Lower lobe of right lung (tissue), 2 donors: ENCODE measurements at regions not wholly inside any gene's neighbourhood (a gene's known extent, or its start where the extent isn't known, plus 50 kb on each side); places are given as distances from the start of the nearest gene placed in this dataset.

ENCODE experiments used
- ATAC-seq, 2 donors: fragments of 200-7000 bp; cut with Tn5 transposase; one replicate each; pipeline ENCODE4 v1.9.1; 2020 to 2022; ENCODE audit warnings: mild to moderate bottlenecking in 2 of 2, moderate library complexity in 2 of 2
- DNase-seq: peaks from one replicate; pipeline ENCODE4 v3.0.0-alpha.2; 2020
- H3K27ac ChIP-seq: fragments of 200-600 bp; one replicate; pipeline ENCODE4 v1.8.0; 2022
- H3K27me3 ChIP-seq: fragments of 200-600 bp; one replicate; pipeline ENCODE4 v1.8.0; 2022; ENCODE audit warnings: low read depth
- H3K36me3 ChIP-seq: fragments of 200-600 bp; one replicate; pipeline ENCODE4 v1.8.0; 2022; ENCODE audit warnings: mild to moderate bottlenecking
- H3K4me1 ChIP-seq: fragments of 200-600 bp; one replicate; pipeline ENCODE4 v1.8.0; 2022
- H3K4me3 ChIP-seq: fragments of 200-600 bp; one replicate; pipeline ENCODE4 v1.8.0; 2022; ENCODE audit warnings: mild to moderate bottlenecking
- H3K9me3 ChIP-seq: fragments of 200-600 bp; one replicate; pipeline ENCODE4 v1.8.0; 2022
- CTCF ChIP-seq: fragments of 200-600 bp; IDR thresholded peaks from one replicate; pipeline ENCODE4 v1.8.0; 2022; ENCODE audit warnings: antibody characterized with exemption, mild to moderate bottlenecking
- intact Hi-C: fragments of 100-400 bp; cut with DNase I; formaldehyde crosslinking; loops from one replicate; pipeline ENCODE4 v1.11.0; 2022
- donor health status: DM: no; HTN: yes; CAD: no; lungs with severe emphysema.

DNA sequence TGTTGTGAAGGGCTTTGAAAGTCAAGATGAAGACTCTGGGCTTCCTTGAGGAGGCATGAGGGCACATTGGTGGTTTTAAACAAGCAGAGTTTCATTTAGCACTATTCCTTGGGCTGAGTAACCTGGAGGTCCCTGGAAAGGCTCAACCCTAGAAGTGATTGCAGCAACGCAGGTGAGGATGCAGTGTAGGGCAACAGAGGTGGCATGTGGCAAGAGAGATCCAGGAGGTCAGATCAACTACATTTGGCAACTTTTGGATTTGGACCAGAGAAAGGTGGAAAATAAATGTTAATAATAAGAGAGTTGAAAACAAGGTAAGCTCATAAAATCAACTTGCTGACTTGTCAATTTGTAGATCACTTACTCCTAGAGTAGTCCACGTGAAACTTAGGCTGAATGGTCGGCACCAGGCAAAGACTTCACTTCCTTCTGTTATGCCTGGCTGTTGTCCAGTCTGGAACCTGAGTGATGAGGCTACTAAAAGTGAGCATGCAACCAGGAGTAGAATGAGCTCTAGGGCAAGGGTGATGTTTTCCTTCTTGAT lies 414.6 kb upstream of the ZMIZ1 start:
- Histone ChIP-seq H3K9me3 (no peaks in the 10 kb centered on the region), H3K4me3 (no peak overlapping the region), H3K4me1 (no peaks in the 10 kb centered on the region), H3K36me3 (no peaks in the 10 kb centered on the region), H3K27me3 (no peaks in the 10 kb centered on the region), H3K27ac (no peak overlapping the region)
- DNase-seq (no peak), ATAC-seq (no peak)
- intact Hi-C loops, result no loop called here
- no peak for TF ChIP-seq CTCF

DNA sequence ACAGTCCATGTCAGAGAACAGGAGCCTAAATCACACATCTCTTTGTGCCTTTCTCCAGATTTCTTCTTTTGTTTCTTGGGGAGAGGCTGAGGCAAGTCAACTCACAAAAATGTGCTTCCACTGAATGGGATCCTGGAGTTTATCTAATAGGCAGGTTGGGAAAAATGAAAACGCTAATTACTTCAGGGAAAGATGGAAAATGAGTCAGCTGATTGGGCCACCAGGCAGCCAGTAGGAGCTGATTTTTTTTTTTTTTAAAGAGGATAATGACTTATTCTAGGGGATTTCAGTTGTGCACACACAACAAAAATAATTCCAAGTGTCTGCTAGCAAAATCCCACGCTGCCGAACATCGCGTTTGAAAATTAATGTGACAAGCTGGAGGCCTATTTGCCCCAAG lies 412.8 kb upstream of the ZMIZ1 start:
- ATAC-seq, result no peak
- no peak overlapping the region for H3K27ac ChIP-seq
- TF ChIP-seq CTCF, result no peak
- H3K27me3 ChIP-seq, result no peaks in the 10 kb centered on the region
- H3K9me3 ChIP-seq, result no peaks in the 10 kb centered on the region
- intact Hi-C loops, result no loop called here
- DNase-seq, result no peak
- H3K36me3 ChIP-seq, result no peaks in the 10 kb centered on the region
- no peaks in the 10 kb centered on the region for H3K4me1 ChIP-seq
- H3K4me3 ChIP-seq, result no peak overlapping the region

GRCh38 chr10:78656417-78657162 lies 412.2 kb upstream of the ZMIZ1 start:
- intact Hi-C loops, result no loop called here
- Histone ChIP-seq H3K9me3 (no peaks in the 10 kb centered on the region), H3K27ac (no peak overlapping the region), H3K4me3 (no peak overlapping the region), H3K36me3 (no peaks in the 10 kb centered on the region), H3K27me3 (no peaks in the 10 kb centered on the region), H3K4me1 (no peaks in the 10 kb centered on the region)
- ATAC-seq (peak in 1 of 2 donors; percentile 14), DNase-seq (peak; percentile 52)
- TF ChIP-seq CTCF, result no peak

- TF ChIP-seq CTCF, result peak; percentile 72
- intact Hi-C loops, result no loop called here
- H3K4me3 ChIP-seq, result no peak overlapping the region
- H3K36me3 ChIP-seq, result no peaks in the 10 kb centered on the region
- ATAC-seq (peak; percentile 91 to 92), DNase-seq (peak; percentile 77)
- H3K27me3 ChIP-seq, result no peaks in the 10 kb centered on the region
- no peaks in the 10 kb centered on the region for H3K9me3 ChIP-seq
- no peak overlapping the region for H3K27ac ChIP-seq
- H3K4me1 ChIP-seq, result no peaks in the 10 kb centered on the region
Observed at GRCh38 chr10:78657163-78657861, 411.5 kb upstream of the ZMIZ1 start.

DNA sequence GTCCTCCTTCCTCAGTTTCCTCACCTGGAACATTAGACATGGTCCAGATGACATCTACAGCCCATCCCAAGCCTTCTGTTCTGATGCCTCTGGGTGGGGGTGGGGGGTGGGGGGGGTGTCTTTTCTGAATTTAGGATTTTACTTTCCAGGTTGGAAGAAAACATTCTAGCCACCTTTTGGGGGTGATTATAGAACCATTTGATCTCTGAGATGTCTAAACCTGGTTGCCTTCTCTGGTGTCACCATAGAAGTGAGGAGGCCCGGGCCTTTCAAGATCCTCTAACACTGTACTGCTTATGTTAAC lies 411.0 kb upstream of the ZMIZ1 start:
- no peak for ATAC-seq
- Histone ChIP-seq H3K9me3 (no peaks in the 10 kb centered on the region), H3K4me1 (no peaks in the 10 kb centered on the region), H3K27me3 (no peaks in the 10 kb centered on the region), H3K27ac (no peak overlapping the region), H3K36me3 (no peaks in the 10 kb centered on the region), H3K4me3 (no peak overlapping the region)
- no peak for TF ChIP-seq CTCF
- intact Hi-C loops, result no loop called here
- DNase-seq, result no peak
